ENCODE measurements at regions not wholly inside any gene's neighbourhood (a gene's known extent, or its start where the extent isn't known, plus 50 kb on each side); places are given as distances from the start of the nearest gene placed in this dataset.

- no peaks in the 10 kb centered on the region for H3K4me1 Mint-ChIP-seq (ENCODE audit: low read depth)
These were observed 131.7 kb upstream of the NEO1 start for GRCh38 chr15:72920551-72920950.

GRCh38 chr15:72919936-72920465 lies 132.3 kb upstream of the NEO1 start:
- H3K4me1 Mint-ChIP-seq (ENCODE audit: low read depth), result no peaks in the 10 kb centered on the region
- H3K27me3 Mint-ChIP-seq (ENCODE audit: low read depth), result no peaks in the 10 kb centered on the region
- H3K36me3 Mint-ChIP-seq (ENCODE audit: insufficient read depth), result no peaks in the 10 kb centered on the region
- no peak overlapping the region for H3K4me3 Mint-ChIP-seq
- no peak for DNase-seq
- no peaks in the 10 kb centered on the region for H3K9me3 Mint-ChIP-seq
- ATAC-seq, result no peak

More at GRCh38 chr15:72920551-72920950, 131.7 kb upstream of the NEO1 start:
- Mint-ChIP-seq H3K4me3 (no peak overlapping the region), H3K27me3 (ENCODE audit: low read depth) (no peaks in the 10 kb centered on the region), H3K36me3 (ENCODE audit: insufficient read depth) (no peaks in the 10 kb centered on the region), H3K9me3 (no peaks in the 10 kb centered on the region)
- DNase-seq (no peak), ATAC-seq (no peak)

- DNase-seq (no peak), ATAC-seq (no peak)
- Mint-ChIP-seq H3K36me3 (ENCODE audit: insufficient read depth) (no peaks in the 10 kb centered on the region), H3K9me3 (no peaks in the 10 kb centered on the region), H3K27me3 (ENCODE audit: low read depth) (no peaks in the 10 kb centered on the region), H3K4me3 (no peak overlapping the region), H3K4me1 (ENCODE audit: low read depth) (no peaks in the 10 kb centered on the region)
These were observed 133.3 kb upstream of the ADPGK start for GRCh38 chr15:72916897-72917296.

- Mint-ChIP-seq H3K36me3 (ENCODE audit: insufficient read depth) (no peaks in the 10 kb centered on the region), H3K27me3 (ENCODE audit: low read depth) (no peaks in the 10 kb centered on the region), H3K9me3 (no peaks in the 10 kb centered on the region), H3K4me1 (ENCODE audit: low read depth) (no peaks in the 10 kb centered on the region), H3K4me3 (no peak overlapping the region)
- no peak for ATAC-seq
- DNase-seq, result no peak
These were observed 132.8 kb upstream of the ADPGK start for GRCh38 chr15:72916378-72916777.

DNA sequence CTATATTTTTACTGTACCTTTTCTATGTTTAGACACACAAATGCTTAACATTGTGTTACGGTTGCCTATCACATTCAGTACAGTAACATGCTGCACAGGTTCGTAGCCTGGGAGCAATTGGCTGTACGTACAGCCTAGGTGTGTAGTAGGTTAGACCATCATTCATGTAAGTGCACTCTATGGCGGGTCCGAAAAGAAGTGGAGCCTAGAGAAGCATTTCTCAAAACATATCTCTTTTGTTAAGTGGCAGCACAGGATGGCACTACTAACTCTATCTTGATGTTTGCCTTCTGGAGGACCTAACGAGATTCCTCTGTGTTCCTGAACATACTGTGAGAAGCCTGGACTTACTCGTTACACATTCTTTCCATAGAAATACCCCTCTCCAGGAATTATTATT lies 132.3 kb upstream of the ADPGK start:
- DNase-seq (no peak), ATAC-seq (no peak)
- Mint-ChIP-seq H3K36me3 (ENCODE audit: insufficient read depth) (no peaks in the 10 kb centered on the region), H3K4me3 (no peak overlapping the region), H3K4me1 (ENCODE audit: low read depth) (no peaks in the 10 kb centered on the region), H3K27me3 (ENCODE audit: low read depth) (no peaks in the 10 kb centered on the region), H3K9me3 (no peaks in the 10 kb centered on the region)

GRCh38 chr15:72912996-72913395 lies 129.4 kb upstream of the ADPGK start:
- ATAC-seq, result no peak

GRCh38 chr15:72912121-72912520 lies 128.6 kb upstream of the ADPGK start:
- ATAC-seq, result no peak
- H3K9me3 Mint-ChIP-seq, result no peaks in the 10 kb centered on the region
- H3K4me1 Mint-ChIP-seq (ENCODE audit: low read depth), result no peaks in the 10 kb centered on the region
- no peak overlapping the region for H3K4me3 Mint-ChIP-seq
- H3K36me3 Mint-ChIP-seq (ENCODE audit: insufficient read depth), result no peaks in the 10 kb centered on the region
- DNase-seq, result no peak
- peaks cover 4% of the 10 kb centered on the region for H3K27me3 Mint-ChIP-seq (ENCODE audit: low read depth)

More at GRCh38 chr15:72912996-72913395, 129.4 kb upstream of the ADPGK start:
- H3K36me3 Mint-ChIP-seq (ENCODE audit: insufficient read depth), result no peaks in the 10 kb centered on the region
- H3K9me3 Mint-ChIP-seq, result no peaks in the 10 kb centered on the region
- H3K4me3 Mint-ChIP-seq, result no peak overlapping the region
- H3K4me1 Mint-ChIP-seq (ENCODE audit: low read depth), result no peaks in the 10 kb centered on the region
- no peak for DNase-seq
- no peaks in the 10 kb centered on the region for H3K27me3 Mint-ChIP-seq (ENCODE audit: low read depth)

- DNase-seq (no peak), ATAC-seq (no peak)
- no peaks in the 10 kb centered on the region for H3K36me3 Mint-ChIP-seq (ENCODE audit: insufficient read depth)
- no peak overlapping the region for H3K4me3 Mint-ChIP-seq
- peaks cover 4% of the 10 kb centered on the region for H3K27me3 Mint-ChIP-seq (ENCODE audit: low read depth)
- H3K4me1 Mint-ChIP-seq (ENCODE audit: low read depth), result no peaks in the 10 kb centered on the region
- H3K9me3 Mint-ChIP-seq, result no peaks in the 10 kb centered on the region
These were observed 128.1 kb upstream of the ADPGK start for GRCh38 chr15:72911626-72912025.

- no peak for ATAC-seq
- Mint-ChIP-seq H3K9me3 (no peaks in the 10 kb centered on the region), H3K36me3 (ENCODE audit: insufficient read depth) (no peaks in the 10 kb centered on the region), H3K4me1 (ENCODE audit: low read depth) (no peaks in the 10 kb centered on the region), H3K4me3 (no peak overlapping the region), H3K27me3 (ENCODE audit: low read depth) (peaks cover 4% of the 10 kb centered on the region)
- no peak for DNase-seq
These were observed 125.2 kb upstream of the ADPGK start for GRCh38 chr15:72908713-72909112.

- no peak overlapping the region for H3K4me3 Mint-ChIP-seq
- DNase-seq (no peak), ATAC-seq (no peak)
- no peaks in the 10 kb centered on the region for H3K4me1 Mint-ChIP-seq (ENCODE audit: low read depth)
- H3K9me3 Mint-ChIP-seq, result no peaks in the 10 kb centered on the region
- peaks cover 10% of the 10 kb centered on the region for H3K27me3 Mint-ChIP-seq (ENCODE audit: low read depth)
- no peaks in the 10 kb centered on the region for H3K36me3 Mint-ChIP-seq (ENCODE audit: insufficient read depth)
These were observed 124.2 kb upstream of the ADPGK start for GRCh38 chr15:72907733-72908132.

DNA sequence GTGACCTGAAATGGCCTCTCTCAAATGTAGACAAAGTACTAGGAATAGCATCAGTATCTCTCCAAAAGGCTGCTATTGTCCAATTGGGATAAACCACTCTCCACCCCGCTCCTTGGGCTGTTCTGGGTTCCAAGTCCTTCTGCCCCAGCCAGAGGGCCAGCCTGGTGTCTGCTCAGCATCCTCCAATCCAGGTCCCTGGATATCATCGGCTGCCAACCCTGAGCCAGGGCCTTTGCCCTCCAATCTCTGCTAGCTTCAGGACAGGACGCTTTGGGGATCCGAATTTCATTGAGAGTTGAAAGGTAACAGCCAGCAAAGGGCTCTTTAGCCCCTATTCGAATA lies 119.3 kb upstream of the ADPGK start:
- no peak overlapping the region for H3K4me3 Mint-ChIP-seq
- ATAC-seq (no peak), DNase-seq (no peak)
- peaks cover 37% of the 10 kb centered on the region for H3K27me3 Mint-ChIP-seq (ENCODE audit: low read depth)
- no peaks in the 10 kb centered on the region for H3K36me3 Mint-ChIP-seq (ENCODE audit: insufficient read depth)
- H3K9me3 Mint-ChIP-seq, result no peaks in the 10 kb centered on the region
- H3K4me1 Mint-ChIP-seq (ENCODE audit: low read depth), result no peaks in the 10 kb centered on the region

DNA sequence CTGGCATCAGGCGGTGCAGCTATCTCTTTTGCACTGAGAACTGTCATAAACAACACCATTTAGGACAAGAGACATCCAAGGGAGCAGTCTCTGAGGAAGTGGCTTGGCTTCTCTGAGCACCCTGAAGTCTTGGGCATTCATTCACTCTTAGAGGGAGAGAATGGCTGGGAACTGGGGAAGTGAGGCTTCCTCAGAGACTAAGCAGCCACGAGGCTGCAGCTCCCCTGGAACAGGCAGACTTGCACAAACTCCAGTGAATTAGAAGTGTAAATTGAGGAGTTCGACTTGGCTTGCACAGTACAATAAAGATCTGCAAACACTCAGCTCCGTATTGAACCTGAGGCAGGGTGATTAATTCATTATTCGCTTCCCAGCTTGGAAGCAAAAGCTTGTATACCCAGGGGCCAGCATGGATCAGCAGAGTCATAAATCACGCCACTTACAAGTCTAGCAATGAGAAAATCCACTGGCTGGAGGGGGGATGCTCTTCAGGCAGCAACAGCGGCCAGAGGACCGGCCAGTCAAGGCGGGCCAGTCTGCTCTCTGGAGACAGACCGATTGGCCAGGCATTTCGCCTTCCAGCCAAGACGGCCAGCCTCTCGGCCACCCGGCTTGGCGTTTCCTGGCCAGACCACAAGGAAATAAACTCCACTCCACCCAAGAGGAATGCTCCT lies 118.8 kb upstream of the ADPGK start:
- Mint-ChIP-seq H3K36me3 (ENCODE audit: insufficient read depth) (no peaks in the 10 kb centered on the region), H3K9me3 (no peaks in the 10 kb centered on the region), H3K4me1 (ENCODE audit: low read depth) (no peaks in the 10 kb centered on the region), H3K4me3 (no peak overlapping the region), H3K27me3 (ENCODE audit: low read depth) (peaks cover 35% of the 10 kb centered on the region)
- ATAC-seq (no peak), DNase-seq (no peak)

DNA sequence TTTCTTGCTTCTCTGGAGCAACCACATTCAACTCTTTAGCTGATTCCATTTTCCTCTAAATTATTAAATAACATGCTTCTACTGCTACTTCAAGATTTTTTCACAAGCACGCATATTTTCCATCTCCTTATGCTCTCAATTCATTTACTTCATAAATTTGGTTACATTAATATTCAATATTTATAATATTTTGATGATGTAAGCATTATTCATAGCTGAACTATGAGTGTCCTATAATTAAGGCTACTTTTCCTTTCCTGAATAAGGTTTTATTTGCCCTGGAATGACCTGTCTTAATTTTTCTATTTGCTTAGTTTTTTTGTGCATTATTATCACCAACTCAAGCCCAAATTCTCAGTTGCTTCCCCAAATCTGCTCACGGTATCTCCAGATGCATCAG lies 109.4 kb upstream of the ADPGK start:
- Mint-ChIP-seq H3K4me1 (ENCODE audit: low read depth) (no peaks in the 10 kb centered on the region), H3K27me3 (ENCODE audit: low read depth) (peaks cover 13% of the 10 kb centered on the region), H3K4me3 (no peak overlapping the region), H3K9me3 (peaks cover 6% of the 10 kb centered on the region), H3K36me3 (ENCODE audit: insufficient read depth) (no peaks in the 10 kb centered on the region)
- DNase-seq, result no peak
- no peak for ATAC-seq

DNA sequence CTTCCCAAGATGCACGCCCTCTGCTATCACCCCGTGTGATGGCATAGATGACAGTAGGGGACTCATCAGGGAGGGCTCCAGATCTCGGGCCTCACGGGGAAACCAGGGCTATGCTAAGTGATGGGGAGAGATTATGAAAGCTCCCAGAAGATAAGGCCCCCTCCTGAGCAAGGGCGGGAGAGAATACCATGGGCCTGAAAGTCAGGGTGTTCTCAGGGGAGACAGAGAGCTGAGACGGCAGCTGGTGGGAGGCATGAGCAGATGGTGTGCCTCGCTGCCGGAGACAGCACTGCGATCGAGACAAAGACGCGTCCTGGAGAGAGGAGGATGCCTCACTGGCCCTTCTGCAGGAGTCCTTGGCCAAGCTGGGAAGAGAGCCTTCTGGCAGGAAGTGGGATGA lies 106.5 kb upstream of the ADPGK start:
- ATAC-seq (no peak), DNase-seq (no peak)
- peaks cover 5% of the 10 kb centered on the region for H3K27me3 Mint-ChIP-seq (ENCODE audit: low read depth)
- H3K4me1 Mint-ChIP-seq (ENCODE audit: low read depth), result no peaks in the 10 kb centered on the region
- H3K9me3 Mint-ChIP-seq, result peaks cover 6% of the 10 kb centered on the region
- H3K36me3 Mint-ChIP-seq (ENCODE audit: insufficient read depth), result no peaks in the 10 kb centered on the region
- no peak overlapping the region for H3K4me3 Mint-ChIP-seq

GRCh38 chr15:72889545-72889944 lies 106.0 kb upstream of the ADPGK start:
- Mint-ChIP-seq H3K4me3 (no peak overlapping the region), H3K4me1 (ENCODE audit: low read depth) (no peaks in the 10 kb centered on the region)
- DNase-seq, result no peak

More at GRCh38 chr15:72889545-72889944, 106.0 kb upstream of the ADPGK start:
- H3K36me3 Mint-ChIP-seq (ENCODE audit: insufficient read depth), result no peaks in the 10 kb centered on the region
- ATAC-seq, result no peak
- peaks cover 7% of the 10 kb centered on the region for H3K9me3 Mint-ChIP-seq
- H3K27me3 Mint-ChIP-seq (ENCODE audit: low read depth), result peaks cover 5% of the 10 kb centered on the region

Data from activated T-cell treated with anti-CD3 and anti-CD28 coated beads, Interleukin-2, amount 50 U/mL, for 4 hours (primary cell).